GM10266 (cell line): ENCODE measurements at regions not wholly inside any gene's neighbourhood (a gene's known extent, or its start where the extent isn't known, plus 50 kb on each side); places are given as distances from the start of the nearest gene placed in this dataset.

Experiments used
- DNase-seq: peaks from one replicate; pipeline ENCODE4 v3.0.0; 2012; ENCODE audit errors: extremely low spot score
- CTCF ChIP-seq: IDR thresholded peaks from 2 replicates; pipeline ENCODE4 v1.5.1; 2012; ENCODE audit warnings: mild to moderate bottlenecking, low read depth; ENCODE audit not compliant: control insufficient read depth, insufficient read depth; ENCODE audit errors: missing control alignments

GRCh38 chr3:25354071-25354470 is 74.0 kb upstream of the RARB start:
- TF ChIP-seq CTCF = no peak
- no peak for DNase-seq

- no peak for TF ChIP-seq CTCF
- no peak for DNase-seq
Measured at GRCh38 chr3:25355034-25355885, 72.8 kb upstream of the RARB start.

DNA sequence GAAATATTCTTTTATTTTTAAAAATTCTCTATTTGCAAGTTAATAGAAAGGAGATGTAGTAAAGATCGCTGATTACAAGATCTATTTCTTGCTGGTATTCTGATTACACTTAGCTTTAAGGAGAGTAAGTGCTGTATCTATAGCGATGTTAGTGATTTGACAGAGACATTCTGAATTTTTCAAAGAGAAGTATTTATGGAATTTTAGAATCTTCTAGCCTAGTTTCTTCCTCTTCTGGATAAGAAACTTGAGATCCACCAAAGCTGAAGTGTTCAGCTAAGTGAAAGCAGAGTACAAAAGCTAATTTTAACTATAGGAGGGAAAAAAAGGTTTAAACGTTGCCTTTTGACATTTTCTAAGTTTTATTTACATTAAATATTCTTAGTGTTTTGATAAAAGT is 72.1 kb upstream of the RARB start:
- TF ChIP-seq CTCF = no peak
- DNase-seq = no peak

DNA sequence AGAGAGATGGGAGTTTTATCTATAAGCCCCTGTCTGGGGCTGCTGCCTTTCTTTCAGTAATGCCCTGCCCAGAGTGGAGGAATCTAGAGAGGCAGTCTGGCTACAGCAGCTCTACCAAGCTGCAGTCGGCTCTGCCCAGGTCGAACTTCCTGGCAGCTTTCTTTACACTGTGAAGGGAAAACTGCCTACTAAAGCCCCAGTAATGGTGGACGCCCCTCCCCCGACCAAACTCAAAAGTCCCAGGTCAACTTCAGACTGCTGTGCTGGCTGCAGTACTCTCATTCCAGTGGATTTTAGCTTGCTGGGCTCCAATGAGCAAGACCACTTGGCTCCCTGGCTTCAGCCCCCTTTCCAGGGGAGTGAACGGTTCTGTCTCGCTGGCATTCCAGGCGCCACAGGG is 65.9 kb upstream of the RARB start:
- DNase-seq = no peak
- TF ChIP-seq CTCF = no peak

- no peak for DNase-seq
- TF ChIP-seq CTCF = no peak
Measured at GRCh38 chr3:25365636-25366035, 62.4 kb upstream of the RARB start.

DNA sequence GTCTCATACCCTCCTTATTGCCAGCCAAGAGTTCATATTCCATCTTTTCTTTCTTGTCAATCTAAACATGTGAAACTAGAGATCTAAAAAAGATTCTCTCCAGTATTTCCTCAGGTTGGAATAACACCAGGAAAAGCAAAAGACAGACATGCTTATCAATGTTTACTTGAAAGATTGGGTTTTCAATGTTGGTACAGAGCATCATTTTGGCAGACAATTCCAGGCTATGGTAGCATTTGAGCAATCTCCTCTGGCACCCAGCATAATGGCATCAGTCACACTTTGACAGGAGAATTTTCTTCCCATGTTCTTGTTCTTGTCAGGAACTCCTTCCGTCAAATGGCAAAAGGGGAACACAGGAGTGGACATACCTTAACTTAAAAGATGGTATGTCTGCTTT is 61.0 kb upstream of the RARB start:
- TF ChIP-seq CTCF = no peak
- DNase-seq = no peak

- TF ChIP-seq CTCF = no peak
- DNase-seq = no peak
Measured at GRCh38 chr3:25372167-25372566, 55.9 kb upstream of the RARB start.
